ENCODE measurements at regions not wholly inside any gene's neighbourhood (a gene's known extent, or its start where the extent isn't known, plus 50 kb on each side); places are given as distances from the start of the nearest gene placed in this dataset.

- DNase-seq (ENCODE audit: low read depth in 2 of 2) = no peak
- H3K4me2 ChIP-seq (ENCODE audit: extremely low read depth, insufficient read depth, low read length) = no peak overlapping the region
- TF ChIP-seq EZH2 (IDR thresholded peaks at IDR 0.05; ENCODE audit: low read length, missing control alignments) = no peak
- no peak for TF ChIP-seq CTCF (conservative IDR thresholded peaks at IDR 0.05 in 1 of 2, IDR thresholded peaks at IDR 0.05 in 1 of 2; ENCODE audit: low read depth in 1 of 2, low read length in 2 of 2)
- no peaks in the 10 kb centered on the region for H3K36me3 ChIP-seq (ENCODE audit: control insufficient read depth, insufficient read depth, low read length)
- H3K27me3 ChIP-seq (ENCODE audit: control insufficient read depth, insufficient read depth, low read length) = no peaks in the 10 kb centered on the region
- no peaks in the 10 kb centered on the region for H4K20me1 ChIP-seq (ENCODE audit: control insufficient read depth, extremely low read depth, insufficient read depth, low read length)
- no peak overlapping the region for H3K9ac ChIP-seq (ENCODE audit: insufficient read depth, low read length)
- no peaks in the 10 kb centered on the region for H3K9me3 ChIP-seq (ENCODE audit: control insufficient read depth, insufficient read depth, low read depth, low read length)
- H3K4me3 ChIP-seq (replicated peaks in 1 of 4; ENCODE audit: control extremely low read depth in 1 of 4, insufficient read depth in 1 of 4, low read depth in 3 of 4, low read length in 4 of 4) = no peak overlapping the region
- H3K27ac ChIP-seq (ENCODE audit: insufficient read depth, low read length) = no peak overlapping the region
- H3K4me1 ChIP-seq (ENCODE audit: control insufficient read depth, extremely low read depth, insufficient read depth, low read length) = no peaks in the 10 kb centered on the region
- H3K79me2 ChIP-seq (ENCODE audit: control insufficient read depth, insufficient read depth, low read length) = no peaks in the 10 kb centered on the region
- H2AFZ ChIP-seq (ENCODE audit: low read length) = no peak overlapping the region
Observed at GRCh38 chr13:74715718-74716117, 581.5 kb upstream of the KLF12 start.

- no peaks in the 10 kb centered on the region for H3K79me2 ChIP-seq (ENCODE audit: control insufficient read depth, insufficient read depth, low read length)
- no peaks in the 10 kb centered on the region for H4K20me1 ChIP-seq (ENCODE audit: control insufficient read depth, extremely low read depth, insufficient read depth, low read length)
- no peaks in the 10 kb centered on the region for H3K4me1 ChIP-seq (ENCODE audit: control insufficient read depth, extremely low read depth, insufficient read depth, low read length)
- no peak overlapping the region for H3K4me3 ChIP-seq (replicated peaks in 1 of 4; ENCODE audit: control extremely low read depth in 1 of 4, insufficient read depth in 1 of 4, low read depth in 3 of 4, low read length in 4 of 4)
- no peaks in the 10 kb centered on the region for H3K9me3 ChIP-seq (ENCODE audit: control insufficient read depth, insufficient read depth, low read depth, low read length)
- no peak overlapping the region for H3K27ac ChIP-seq (ENCODE audit: insufficient read depth, low read length)
- H3K4me2 ChIP-seq (ENCODE audit: extremely low read depth, insufficient read depth, low read length) = no peak overlapping the region
- no peaks in the 10 kb centered on the region for H3K36me3 ChIP-seq (ENCODE audit: control insufficient read depth, insufficient read depth, low read length)
- TF ChIP-seq CTCF (conservative IDR thresholded peaks at IDR 0.05 in 1 of 2, IDR thresholded peaks at IDR 0.05 in 1 of 2; ENCODE audit: low read depth in 1 of 2, low read length in 2 of 2) (no peak), EZH2 (IDR thresholded peaks at IDR 0.05; ENCODE audit: low read length, missing control alignments) (no peak)
- H3K27me3 ChIP-seq (ENCODE audit: control insufficient read depth, insufficient read depth, low read length) = no peaks in the 10 kb centered on the region
- H2AFZ ChIP-seq (ENCODE audit: low read length) = no peak overlapping the region
- no peak overlapping the region for H3K9ac ChIP-seq (ENCODE audit: insufficient read depth, low read length)
- peak; percentile 28 for DNase-seq (ENCODE audit: low read depth in 2 of 2)
Observed at GRCh38 chr13:74710006-74710405, 575.8 kb upstream of the KLF12 start.

GRCh38 chr13:74709226-74709625, 575.0 kb upstream of the KLF12 start:
- no peaks in the 10 kb centered on the region for H3K36me3 ChIP-seq (ENCODE audit: control insufficient read depth, insufficient read depth, low read length)
- H3K9ac ChIP-seq (ENCODE audit: insufficient read depth, low read length) = no peak overlapping the region
- H3K4me1 ChIP-seq (ENCODE audit: control insufficient read depth, extremely low read depth, insufficient read depth, low read length) = no peaks in the 10 kb centered on the region
- H3K4me3 ChIP-seq (replicated peaks in 1 of 4; ENCODE audit: control extremely low read depth in 1 of 4, insufficient read depth in 1 of 4, low read depth in 3 of 4, low read length in 4 of 4) = no peak overlapping the region
- no peaks in the 10 kb centered on the region for H4K20me1 ChIP-seq (ENCODE audit: control insufficient read depth, extremely low read depth, insufficient read depth, low read length)
- H3K79me2 ChIP-seq (ENCODE audit: control insufficient read depth, insufficient read depth, low read length) = no peaks in the 10 kb centered on the region
- no peak overlapping the region for H2AFZ ChIP-seq (ENCODE audit: low read length)
- no peak for DNase-seq (ENCODE audit: low read depth in 2 of 2)
- no peak overlapping the region for H3K27ac ChIP-seq (ENCODE audit: insufficient read depth, low read length)
- no peaks in the 10 kb centered on the region for H3K27me3 ChIP-seq (ENCODE audit: control insufficient read depth, insufficient read depth, low read length)
- no peak for TF ChIP-seq CTCF (conservative IDR thresholded peaks at IDR 0.05 in 1 of 2, IDR thresholded peaks at IDR 0.05 in 1 of 2; ENCODE audit: low read depth in 1 of 2, low read length in 2 of 2)
- TF ChIP-seq EZH2 (IDR thresholded peaks at IDR 0.05; ENCODE audit: low read length, missing control alignments) = no peak
- no peak overlapping the region for H3K4me2 ChIP-seq (ENCODE audit: extremely low read depth, insufficient read depth, low read length)
- H3K9me3 ChIP-seq (ENCODE audit: control insufficient read depth, insufficient read depth, low read depth, low read length) = no peaks in the 10 kb centered on the region

Data from fibroblast of lung (primary cell).